AG04450 (cell line): ENCODE measurements at regions not wholly inside any gene's neighbourhood (a gene's known extent, or its start where the extent isn't known, plus 50 kb on each side); places are given as distances from the start of the nearest gene placed in this dataset.
"Not testable (repeated sequence)": the region's sequence is repeated elsewhere in the genome, so short reads cannot be mapped to it uniquely, and the experiment has no call there.

Experiments used
- CTCF ChIA-PET: fragments of 300-600, 350-600 bp; formaldehyde crosslinking; extraction: SDS; loops from one replicate; lab custom pipeline; 2022; ENCODE audit warnings: antibody characterized with exemption, inconsistent platforms; lab: Charles Lee
- POLR2A ChIA-PET: fragments of 350-600 bp; formaldehyde crosslinking; extraction: SDS; loops from one replicate; lab custom pipeline; 2021; ENCODE audit warnings: antibody characterized with exemption, inconsistent platforms; lab: Yijun Ruan, JAX
- DNase-seq: peaks from one replicate; pipeline ENCODE4 v3.0.0-alpha.2; 2011; ENCODE audit warnings: low read depth, low spot score
- H3K27ac ChIP-seq: one replicate; pipeline ENCODE4 v1.5.1; 2012; ENCODE audit warnings: low read depth, low read length, control low read depth
- H3K27me3 ChIP-seq: one replicate; pipeline ENCODE4 v1.6.0; 2012; ENCODE audit warnings: low read length; ENCODE audit not compliant: control insufficient read depth, insufficient read depth
- H3K4me3 ChIP-seq: 2 replicates; pipeline ENCODE4 v1.5.1; 2011; ENCODE audit warnings: mild to moderate bottlenecking, low read depth, low read length, control low read depth
- H3K9me3 ChIP-seq: 2 replicates; pipeline ENCODE4 v1.5.1; 2012; ENCODE audit warnings: low read length; ENCODE audit not compliant: control insufficient read depth, insufficient read depth
- TF ChIP-seq, protein P1 (sequence below): IDR thresholded peaks from 2 replicates; pipeline ENCODE4 v1.5.1; 2011; ENCODE audit warnings: low read depth, low read length, control low read depth, inconsistent platforms

- DNase-seq, result no peak
- ChIA-PET POLR2A (no interaction called here), CTCF (no interaction called here)
- TF ChIP-seq, protein P1, sequence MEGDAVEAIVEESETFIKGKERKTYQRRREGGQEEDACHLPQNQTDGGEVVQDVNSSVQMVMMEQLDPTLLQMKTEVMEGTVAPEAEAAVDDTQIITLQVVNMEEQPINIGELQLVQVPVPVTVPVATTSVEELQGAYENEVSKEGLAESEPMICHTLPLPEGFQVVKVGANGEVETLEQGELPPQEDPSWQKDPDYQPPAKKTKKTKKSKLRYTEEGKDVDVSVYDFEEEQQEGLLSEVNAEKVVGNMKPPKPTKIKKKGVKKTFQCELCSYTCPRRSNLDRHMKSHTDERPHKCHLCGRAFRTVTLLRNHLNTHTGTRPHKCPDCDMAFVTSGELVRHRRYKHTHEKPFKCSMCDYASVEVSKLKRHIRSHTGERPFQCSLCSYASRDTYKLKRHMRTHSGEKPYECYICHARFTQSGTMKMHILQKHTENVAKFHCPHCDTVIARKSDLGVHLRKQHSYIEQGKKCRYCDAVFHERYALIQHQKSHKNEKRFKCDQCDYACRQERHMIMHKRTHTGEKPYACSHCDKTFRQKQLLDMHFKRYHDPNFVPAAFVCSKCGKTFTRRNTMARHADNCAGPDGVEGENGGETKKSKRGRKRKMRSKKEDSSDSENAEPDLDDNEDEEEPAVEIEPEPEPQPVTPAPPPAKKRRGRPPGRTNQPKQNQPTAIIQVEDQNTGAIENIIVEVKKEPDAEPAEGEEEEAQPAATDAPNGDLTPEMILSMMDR, result no peak
- peaks cover 7% of the 10 kb centered on the region for H3K27me3 ChIP-seq
- no peak overlapping the region for H3K4me3 ChIP-seq
- H3K9me3 ChIP-seq, result no peaks in the 10 kb centered on the region
- no peak overlapping the region for H3K27ac ChIP-seq
Observed at GRCh38 chr1:30001011-30001731, 722.2 kb downstream of the MATN1 start.

DNA sequence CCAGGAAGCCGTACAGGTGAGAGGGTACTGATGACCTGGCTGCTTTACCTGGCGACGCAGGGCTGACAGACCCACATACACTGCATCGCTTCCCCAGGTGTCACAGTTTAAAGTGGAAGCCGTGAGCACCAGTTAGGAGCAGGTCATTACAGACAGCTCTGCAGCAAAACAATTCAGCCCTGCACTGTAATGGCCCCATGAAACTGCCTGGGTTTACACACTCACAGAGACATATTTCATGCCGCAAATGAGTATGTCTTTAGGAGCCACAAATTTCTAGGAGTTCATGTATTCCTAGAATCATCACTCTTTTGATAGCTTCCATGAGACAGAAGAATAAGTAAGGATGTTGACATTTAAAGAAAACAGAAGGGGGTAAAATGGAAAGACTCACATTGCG lies 723.1 kb downstream of the MATN1 start:
- no peak overlapping the region for H3K4me3 ChIP-seq
- peaks cover 5% of the 10 kb centered on the region for H3K27me3 ChIP-seq
- no peaks in the 10 kb centered on the region for H3K9me3 ChIP-seq
- no peak overlapping the region for H3K27ac ChIP-seq
- TF ChIP-seq, protein P1, result no peak
- DNase-seq, result no peak
- CTCF ChIA-PET, result no interaction called here
- POLR2A ChIA-PET, result no interaction called here

DNA sequence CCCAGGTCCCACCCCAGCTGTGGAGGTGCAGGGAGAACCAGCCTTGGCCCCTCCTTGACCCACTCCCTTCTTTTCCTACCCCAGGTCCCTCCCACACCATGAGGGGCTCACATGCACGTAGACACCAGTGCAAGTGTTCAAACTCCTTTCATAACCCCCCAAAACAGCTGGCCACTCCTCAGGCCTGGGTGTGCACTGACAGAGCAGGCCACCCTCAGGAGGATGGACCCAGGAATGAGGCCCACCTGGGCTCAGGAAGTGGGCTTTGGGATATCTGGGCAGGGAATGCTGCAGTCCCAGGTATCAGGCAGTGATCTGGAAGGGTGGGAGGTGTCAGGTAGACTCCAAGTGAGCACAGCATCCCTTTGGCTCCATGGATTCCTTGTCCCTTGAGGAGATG lies 723.8 kb downstream of the MATN1 start:
- H3K4me3 ChIP-seq, result no peak overlapping the region
- no peak for DNase-seq
- H3K27ac ChIP-seq, result no peak overlapping the region
- H3K27me3 ChIP-seq, result peaks cover 4% of the 10 kb centered on the region
- TF ChIP-seq, protein P1, result no peak
- CTCF ChIA-PET, result no interaction called here
- POLR2A ChIA-PET, result no interaction called here
- H3K9me3 ChIP-seq, result no peaks in the 10 kb centered on the region

- CTCF ChIA-PET, result no interaction called here
- H3K27me3 ChIP-seq, result peaks cover 4% of the 10 kb centered on the region
- no peak for DNase-seq
- POLR2A ChIA-PET, result no interaction called here
- TF ChIP-seq, protein P1, result no peak
- H3K27ac ChIP-seq, result no peak overlapping the region
- peaks cover under 1% of the 10 kb centered on the region; the same call in 1 of the 2 replicates for H3K9me3 ChIP-seq
- no peak overlapping the region for H3K4me3 ChIP-seq
Observed at GRCh38 chr1:29998686-29999085, 724.7 kb downstream of the MATN1 start.

DNA sequence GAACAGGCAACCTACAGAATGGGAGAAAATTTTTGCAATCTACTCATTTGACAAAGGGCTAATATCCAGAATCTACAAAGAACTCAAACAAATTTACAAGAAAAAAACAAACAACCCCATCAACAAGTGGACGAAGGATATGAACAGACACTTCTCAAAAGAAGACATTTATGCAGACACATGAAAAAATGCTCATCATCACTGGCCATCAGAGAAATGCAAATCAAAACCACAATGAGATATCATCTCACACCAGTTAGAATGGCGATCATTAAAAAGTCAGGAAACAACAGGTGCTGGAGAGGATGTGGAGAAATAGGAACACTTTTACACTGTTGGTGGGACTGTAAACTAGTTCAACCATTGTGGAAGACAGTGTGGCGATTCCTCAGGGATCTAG lies 725.6 kb downstream of the MATN1 start:
- POLR2A ChIA-PET, H3K27me3 ChIP-seq, H3K27ac ChIP-seq, H3K4me3 ChIP-seq, CTCF ChIA-PET, DNase-seq, H3K9me3 ChIP-seq: not testable (repeated sequence)
